Testis (tissue), 2 donors: ENCODE measurements at regions not wholly inside any gene's neighbourhood (a gene's known extent, or its start where the extent isn't known, plus 50 kb on each side); places are given as distances from the start of the nearest gene placed in this dataset.

ENCODE experiments used
- DNase-seq: peaks from one replicate; pipeline ENCODE4 v3.0.0-alpha.2; 2019
- H3K27ac ChIP-seq, 2 donors: fragments of 200-600 bp; sonication (generic); one replicate each; pipeline ENCODE4 v1.5.1; 2019
- H3K27me3 ChIP-seq: fragments of 200-600 bp; sonication (generic); one replicate; pipeline ENCODE4 v1.5.1; 2019
- H3K36me3 ChIP-seq: fragments of 200-600 bp; sonication (generic); one replicate; pipeline ENCODE4 v1.5.1; 2017; ENCODE audit warnings: low read depth; ENCODE audit errors: missing control alignments
- H3K4me1 ChIP-seq: fragments of 200-600 bp; sonication (generic); one replicate; pipeline ENCODE4 v1.5.1; 2019
- H3K4me3 ChIP-seq, 2 donors: fragments of 200-600 bp; sonication (generic); one replicate each; pipeline ENCODE4 v1.5.1; 2017 to 2019
- H3K9me3 ChIP-seq: fragments of 200-600 bp; sonication (generic); one replicate; pipeline ENCODE4 v1.5.1; 2017
- POLR2A ChIP-seq: fragments of 450-650 bp; IDR thresholded peaks from one replicate; pipeline ENCODE4 v1.6.1; 2017; ENCODE audit warnings: antibody characterized with exemption, mild to moderate bottlenecking, moderate library complexity
- WGBS, 2 donors: methylation state at CpG; one replicate each; pipeline ENCODE4 v1.1.5; 2018; 5-methylcytosine and 5-hydroxymethylcytosine counted together
- intact Hi-C: fragments of 100-400 bp; cut with DNase I; formaldehyde crosslinking; loops from one replicate; pipeline ENCODE4 v1.15.1; 2023; ENCODE audit warnings: low total_unique reads
- TF ChIP-seq, protein P1 (sequence below), 3 experiments: fragments of 450-650 bp in 2 of 3; fragments of 200-600 bp in 1 of 3; sonication (generic) in 1 of 3; IDR thresholded peaks; one replicate each; pipeline ENCODE4 v1.5.1; 2016 to 2019; ENCODE audit warnings: antibody characterized with exemption in 3 of 3, mild to moderate bottlenecking in 2 of 3, moderate library complexity in 1 of 3

DNA sequence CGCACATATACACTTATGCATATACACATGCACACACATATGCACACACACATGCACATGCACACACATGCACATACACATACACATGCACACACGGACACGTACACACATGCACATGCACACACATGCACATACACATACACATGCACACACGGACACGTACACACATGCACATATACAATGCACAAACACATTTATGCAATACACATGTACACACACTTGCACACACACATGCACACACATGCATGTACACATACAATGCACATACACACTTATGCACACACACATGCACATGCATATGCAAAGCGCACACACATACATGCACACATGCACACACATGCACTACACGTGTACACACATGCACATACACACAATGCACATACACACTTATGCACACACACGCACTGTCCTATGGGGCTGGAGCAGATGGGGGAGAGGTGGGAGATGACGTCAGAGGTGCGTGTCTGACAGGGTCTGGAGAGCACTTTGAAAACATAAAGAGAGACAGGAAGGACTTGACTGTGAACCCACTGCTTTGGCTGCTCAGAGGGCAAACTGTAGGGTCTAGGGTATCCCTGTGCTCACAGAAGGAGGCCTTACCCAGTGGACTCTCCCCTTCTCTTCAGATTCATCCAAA lies 108.2 kb downstream of the UQCRFS1 start:
- Histone ChIP-seq H3K27me3 (no peaks in the 10 kb centered on the region), H3K4me1 (no peaks in the 10 kb centered on the region), H3K27ac (no peak overlapping the region), H3K9me3 (no peaks in the 10 kb centered on the region), H3K4me3 (no peak overlapping the region), H3K36me3 (no peaks in the 10 kb centered on the region)
- intact Hi-C loops, result no loop called here
- 73 to 83% methylated on average over 10 of the region's 10 CpGs for WGBS, 2 donors
- no peak for DNase-seq
- TF ChIP-seq, protein P1, sequence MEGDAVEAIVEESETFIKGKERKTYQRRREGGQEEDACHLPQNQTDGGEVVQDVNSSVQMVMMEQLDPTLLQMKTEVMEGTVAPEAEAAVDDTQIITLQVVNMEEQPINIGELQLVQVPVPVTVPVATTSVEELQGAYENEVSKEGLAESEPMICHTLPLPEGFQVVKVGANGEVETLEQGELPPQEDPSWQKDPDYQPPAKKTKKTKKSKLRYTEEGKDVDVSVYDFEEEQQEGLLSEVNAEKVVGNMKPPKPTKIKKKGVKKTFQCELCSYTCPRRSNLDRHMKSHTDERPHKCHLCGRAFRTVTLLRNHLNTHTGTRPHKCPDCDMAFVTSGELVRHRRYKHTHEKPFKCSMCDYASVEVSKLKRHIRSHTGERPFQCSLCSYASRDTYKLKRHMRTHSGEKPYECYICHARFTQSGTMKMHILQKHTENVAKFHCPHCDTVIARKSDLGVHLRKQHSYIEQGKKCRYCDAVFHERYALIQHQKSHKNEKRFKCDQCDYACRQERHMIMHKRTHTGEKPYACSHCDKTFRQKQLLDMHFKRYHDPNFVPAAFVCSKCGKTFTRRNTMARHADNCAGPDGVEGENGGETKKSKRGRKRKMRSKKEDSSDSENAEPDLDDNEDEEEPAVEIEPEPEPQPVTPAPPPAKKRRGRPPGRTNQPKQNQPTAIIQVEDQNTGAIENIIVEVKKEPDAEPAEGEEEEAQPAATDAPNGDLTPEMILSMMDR (IDR thresholded peaks at IDR 0.05), result no peak
- no peak for TF ChIP-seq POLR2A

DNA sequence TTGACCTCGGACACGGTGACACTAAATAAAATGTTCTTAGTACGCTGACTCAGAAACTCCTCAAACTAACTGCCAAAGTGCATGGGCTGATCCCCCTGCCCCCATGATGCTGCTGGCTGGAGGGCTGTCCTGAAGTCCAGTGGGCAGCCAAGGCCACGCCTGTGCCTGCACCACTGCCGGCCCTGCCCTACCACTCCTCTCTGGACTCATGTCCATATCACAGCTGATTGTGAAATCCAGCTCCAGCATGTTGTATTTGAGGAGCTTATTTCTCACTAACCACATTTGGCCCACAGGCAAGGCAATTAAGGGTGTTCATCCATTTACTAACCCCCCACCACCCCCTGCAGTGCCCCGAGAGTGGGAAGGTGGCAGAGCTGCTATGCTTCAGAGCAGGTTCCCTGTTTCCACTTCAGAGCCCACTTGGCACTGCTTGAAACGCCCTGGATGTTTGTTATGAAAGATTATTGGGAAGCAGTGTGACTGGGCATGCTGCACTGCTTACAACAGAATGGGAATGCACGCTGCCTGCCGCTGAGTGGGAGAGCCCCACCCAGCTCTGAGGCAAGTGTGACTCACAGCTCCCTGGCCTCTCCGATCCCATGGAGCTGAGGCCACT lies 114.0 kb downstream of the UQCRFS1 start:
- WGBS, 2 donors, result 72 to 81% methylated on average over 7 to 10 of the region's 10 CpGs
- no peaks in the 10 kb centered on the region for H3K4me1 ChIP-seq
- TF ChIP-seq, protein P1 (IDR thresholded peaks at IDR 0.05), result no peak
- TF ChIP-seq POLR2A, result no peak
- DNase-seq, result peak; percentile 31
- H3K27ac ChIP-seq, result no peak overlapping the region
- intact Hi-C loops, result no loop called here
- H3K4me3 ChIP-seq, result no peak overlapping the region
- H3K9me3 ChIP-seq, result no peaks in the 10 kb centered on the region
- no peaks in the 10 kb centered on the region for H3K27me3 ChIP-seq
- no peaks in the 10 kb centered on the region for H3K36me3 ChIP-seq

- H3K4me1 ChIP-seq, result no peaks in the 10 kb centered on the region
- DNase-seq, result no peak
- 71 to 88% methylated on average over 6 to 8 of the region's 8 CpGs for WGBS, 2 donors
- H3K27ac ChIP-seq, result no peak overlapping the region
- TF ChIP-seq, protein P1 (IDR thresholded peaks at IDR 0.05), result no peak
- no peak for TF ChIP-seq POLR2A
- no peak overlapping the region for H3K4me3 ChIP-seq
- no peaks in the 10 kb centered on the region for H3K9me3 ChIP-seq
- no peaks in the 10 kb centered on the region for H3K27me3 ChIP-seq
- intact Hi-C loops, result no loop called here
- H3K36me3 ChIP-seq, result no peaks in the 10 kb centered on the region
Measured at GRCh38 chr19:29098091-29098490, 114.9 kb downstream of the UQCRFS1 start.

- Histone ChIP-seq H3K4me1 (no peaks in the 10 kb centered on the region), H3K36me3 (no peaks in the 10 kb centered on the region), H3K4me3 (no peak overlapping the region), H3K9me3 (no peaks in the 10 kb centered on the region), H3K27me3 (no peaks in the 10 kb centered on the region), H3K27ac (no peak overlapping the region)
- intact Hi-C loops, result no loop called here
- 76 to 95% methylated on average over 2 of the region's 2 CpGs for WGBS, 2 donors
- TF ChIP-seq, protein P1 (IDR thresholded peaks at IDR 0.05), result no peak
- no peak for TF ChIP-seq POLR2A
- DNase-seq, result no peak
Measured at GRCh38 chr19:29096896-29097295, 116.1 kb downstream of the UQCRFS1 start.

GRCh38 chr19:29093553-29093908 lies 119.4 kb downstream of the UQCRFS1 start:
- DNase-seq, result no peak
- H3K9me3 ChIP-seq, result no peaks in the 10 kb centered on the region
- peaks cover 5% of the 10 kb centered on the region for H3K4me1 ChIP-seq
- WGBS, 2 donors, result 61 to 69% methylated on average over 6 of the region's 6 CpGs
- H3K36me3 ChIP-seq, result no peaks in the 10 kb centered on the region
- no peak overlapping the region for H3K27ac ChIP-seq
- intact Hi-C loops, result no loop called here
- H3K4me3 ChIP-seq, result peak overlapping the region; percentile 20 to 49
- no peaks in the 10 kb centered on the region for H3K27me3 ChIP-seq
- TF ChIP-seq, protein P1 (IDR thresholded peaks at IDR 0.05), result no peak
